MM.1S (cell line): ENCODE measurements at regions not wholly inside any gene's neighbourhood (a gene's known extent, or its start where the extent isn't known, plus 50 kb on each side); places are given as distances from the start of the nearest gene placed in this dataset.

ENCODE experiments used
- EZH2 ChIP-seq: fragments of 300-600 bp; sonication (generic); optimal IDR thresholded peaks from 2 replicates; pipeline ENCODE3; 2017; ENCODE audit warnings: low read depth, mild to moderate bottlenecking, antibody characterized with exemption, low read length, mixed read lengths
- TF ChIP-seq, protein P1 (sequence below): fragments of 300-600 bp; sonication (generic); IDR thresholded peaks from 2 replicates; pipeline ENCODE4 v1.5.1; 2016; ENCODE audit warnings: antibody characterized with exemption, low read length, mixed read lengths

DNA sequence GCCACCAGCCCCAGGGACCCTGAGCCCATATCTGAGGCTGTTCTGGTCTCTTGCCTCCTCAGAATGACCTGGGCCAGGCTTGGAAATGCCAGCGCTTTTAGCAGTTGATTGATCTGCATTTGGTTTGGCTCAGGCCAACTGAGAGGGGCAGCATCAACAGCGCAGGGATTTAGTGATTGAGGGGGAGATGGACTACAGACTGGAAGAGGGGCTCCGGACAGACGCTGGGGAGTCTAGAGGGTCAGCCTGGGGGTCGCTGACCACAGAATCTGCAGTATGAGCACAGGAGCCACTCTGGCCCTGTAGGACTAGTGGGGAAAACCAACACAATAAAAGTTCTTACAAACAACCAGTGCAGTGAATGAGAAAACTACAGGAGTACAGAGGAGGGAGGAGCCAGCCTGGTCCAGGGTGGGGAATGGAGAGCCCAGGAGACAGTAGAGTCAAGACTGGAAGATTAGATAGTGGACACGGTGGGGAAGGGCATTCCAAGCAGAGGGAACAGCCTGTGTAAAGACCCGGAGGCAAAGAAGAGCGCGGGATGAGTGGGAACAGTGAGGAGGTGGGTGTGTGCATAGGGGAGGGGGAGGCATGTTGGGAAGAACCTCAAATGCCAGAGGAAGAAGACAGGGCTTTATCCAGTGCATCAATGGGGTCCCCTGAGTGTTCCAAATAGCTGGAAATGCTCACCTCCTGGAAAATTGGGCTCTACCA is 128.9 kb downstream of the MRM1 start:
- no peak for TF ChIP-seq EZH2
- TF ChIP-seq, protein P1, sequence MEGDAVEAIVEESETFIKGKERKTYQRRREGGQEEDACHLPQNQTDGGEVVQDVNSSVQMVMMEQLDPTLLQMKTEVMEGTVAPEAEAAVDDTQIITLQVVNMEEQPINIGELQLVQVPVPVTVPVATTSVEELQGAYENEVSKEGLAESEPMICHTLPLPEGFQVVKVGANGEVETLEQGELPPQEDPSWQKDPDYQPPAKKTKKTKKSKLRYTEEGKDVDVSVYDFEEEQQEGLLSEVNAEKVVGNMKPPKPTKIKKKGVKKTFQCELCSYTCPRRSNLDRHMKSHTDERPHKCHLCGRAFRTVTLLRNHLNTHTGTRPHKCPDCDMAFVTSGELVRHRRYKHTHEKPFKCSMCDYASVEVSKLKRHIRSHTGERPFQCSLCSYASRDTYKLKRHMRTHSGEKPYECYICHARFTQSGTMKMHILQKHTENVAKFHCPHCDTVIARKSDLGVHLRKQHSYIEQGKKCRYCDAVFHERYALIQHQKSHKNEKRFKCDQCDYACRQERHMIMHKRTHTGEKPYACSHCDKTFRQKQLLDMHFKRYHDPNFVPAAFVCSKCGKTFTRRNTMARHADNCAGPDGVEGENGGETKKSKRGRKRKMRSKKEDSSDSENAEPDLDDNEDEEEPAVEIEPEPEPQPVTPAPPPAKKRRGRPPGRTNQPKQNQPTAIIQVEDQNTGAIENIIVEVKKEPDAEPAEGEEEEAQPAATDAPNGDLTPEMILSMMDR = no peak
